ENCODE measurements at regions not wholly inside any gene's neighbourhood (a gene's known extent, or its start where the extent isn't known, plus 50 kb on each side); places are given as distances from the start of the nearest gene placed in this dataset.

DNA sequence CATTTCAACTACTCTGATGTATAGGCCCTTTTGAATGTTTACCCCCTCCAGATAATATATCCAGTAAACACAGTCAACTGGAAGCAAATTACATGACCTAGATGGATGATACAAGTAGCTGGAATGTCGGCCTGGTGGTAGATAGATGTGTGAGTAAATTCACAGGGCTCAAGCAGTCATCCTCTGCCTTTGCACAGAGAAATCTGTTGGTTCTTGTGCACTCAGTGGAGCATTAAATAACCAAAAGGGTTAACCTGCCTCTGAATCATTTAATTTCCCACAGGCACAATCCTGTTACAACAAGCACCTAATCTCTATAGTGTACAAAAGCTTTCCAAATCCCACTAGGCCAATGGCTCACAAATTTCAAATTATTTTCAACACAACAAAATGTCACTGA is 668.3 kb downstream of the DNAH5 start:
- TF ChIP-seq, protein P1, sequence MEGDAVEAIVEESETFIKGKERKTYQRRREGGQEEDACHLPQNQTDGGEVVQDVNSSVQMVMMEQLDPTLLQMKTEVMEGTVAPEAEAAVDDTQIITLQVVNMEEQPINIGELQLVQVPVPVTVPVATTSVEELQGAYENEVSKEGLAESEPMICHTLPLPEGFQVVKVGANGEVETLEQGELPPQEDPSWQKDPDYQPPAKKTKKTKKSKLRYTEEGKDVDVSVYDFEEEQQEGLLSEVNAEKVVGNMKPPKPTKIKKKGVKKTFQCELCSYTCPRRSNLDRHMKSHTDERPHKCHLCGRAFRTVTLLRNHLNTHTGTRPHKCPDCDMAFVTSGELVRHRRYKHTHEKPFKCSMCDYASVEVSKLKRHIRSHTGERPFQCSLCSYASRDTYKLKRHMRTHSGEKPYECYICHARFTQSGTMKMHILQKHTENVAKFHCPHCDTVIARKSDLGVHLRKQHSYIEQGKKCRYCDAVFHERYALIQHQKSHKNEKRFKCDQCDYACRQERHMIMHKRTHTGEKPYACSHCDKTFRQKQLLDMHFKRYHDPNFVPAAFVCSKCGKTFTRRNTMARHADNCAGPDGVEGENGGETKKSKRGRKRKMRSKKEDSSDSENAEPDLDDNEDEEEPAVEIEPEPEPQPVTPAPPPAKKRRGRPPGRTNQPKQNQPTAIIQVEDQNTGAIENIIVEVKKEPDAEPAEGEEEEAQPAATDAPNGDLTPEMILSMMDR (IDR thresholded peaks at IDR 0.05; ENCODE audit: low read depth, low read length, poor library complexity, severe bottlenecking), result no peak
- no peak for TF ChIP-seq EZH2phosphoT487 (IDR thresholded peaks at IDR 0.05; ENCODE audit: borderline replicate concordance, low read length)

Data from DOHH2 (cell line).